HEK293 (cell line): ENCODE measurements at regions not wholly inside any gene's neighbourhood (a gene's known extent, or its start where the extent isn't known, plus 50 kb on each side); places are given as distances from the start of the nearest gene placed in this dataset.

Experiments used
- CTCF ChIA-PET: fragments of 350-600 bp; formaldehyde crosslinking; extraction: SDS; loops from one replicate; lab custom pipeline; 2021; ENCODE audit warnings: antibody characterized with exemption; lab: Yijun Ruan, JAX
- POLR2A ChIA-PET: fragments of 300-600 bp; formaldehyde crosslinking; extraction: SDS; loops from one replicate; lab custom pipeline; 2020; ENCODE audit warnings: antibody characterized with exemption, inconsistent platforms; lab: Yijun Ruan, JAX
- H3K27ac ChIP-seq: fragments of 200-500 bp; sonication (Bioruptor generic); 2 replicates; pipeline ENCODE4 v1.5.1; 2014; ENCODE audit warnings: low read depth, low read length, control low read depth, inconsistent platforms; ENCODE audit errors: extremely low read depth
- H3K36me3 ChIP-seq, 2 experiments: fragments of 200-500 bp in 1 of 2; sonication (Bioruptor generic) in 1 of 2; 1 replicate in 1 of 2; 2 replicates in 1 of 2; pipeline ENCODE4 v1.5.1; 2014 to 2017; ENCODE audit warnings: inconsistent platforms in 2 of 2, low read length in 2 of 2; ENCODE audit not compliant: control insufficient read depth in 2 of 2, insufficient read depth in 1 of 2
- H3K4me1 ChIP-seq: fragments of 200-500 bp; sonication (Bioruptor generic); 2 replicates; pipeline ENCODE4 v1.5.1; 2014; ENCODE audit warnings: mild to moderate bottlenecking, low read length, inconsistent platforms; ENCODE audit not compliant: control insufficient read depth, insufficient read depth
- H3K4me3 ChIP-seq: 2 replicates; pipeline ENCODE4 v1.5.1; 2011; ENCODE audit warnings: low read depth, mild to moderate bottlenecking, control low read depth, low read length, moderate library complexity
- H3K9me3 ChIP-seq: fragments of 200-500 bp; sonication (Bioruptor generic); 2 replicates; pipeline ENCODE4 v1.5.1; 2014; ENCODE audit warnings: low read depth, low read length, inconsistent platforms; ENCODE audit not compliant: control insufficient read depth, insufficient read depth
- GFI1B ChIP-seq: fragments of 450-650 bp; formaldehyde crosslinking; IDR thresholded peaks from 2 replicates; pipeline ENCODE4 v1.5.1; 2016; ENCODE audit warnings: missing biosample characterization, missing genetic modification characterization
- GLI2 ChIP-seq: fragments of 450-650 bp; formaldehyde crosslinking; IDR thresholded peaks from 2 replicates; pipeline ENCODE4; 2017; ENCODE audit warnings: missing biosample characterization, missing genetic modification characterization, low read depth, borderline replicate concordance
- KLF1 ChIP-seq: fragments of 450-650 bp; formaldehyde crosslinking; IDR thresholded peaks from 2 replicates; pipeline ENCODE4 v1.5.1; 2016; ENCODE audit warnings: missing biosample characterization, missing genetic modification characterization
- PBX3 ChIP-seq: sonication (generic); formaldehyde crosslinking; IDR thresholded peaks from 2 replicates; pipeline ENCODE4 v1.8.1; 2022; ENCODE audit warnings: mild to moderate bottlenecking, moderate library complexity, missing genetic modification reagents
- SP2 ChIP-seq: fragments of 450-650 bp; formaldehyde crosslinking; IDR thresholded peaks from 2 replicates; pipeline ENCODE4 v1.5.1; 2016; ENCODE audit warnings: missing biosample characterization, missing genetic modification characterization
- ZBTB20 ChIP-seq: fragments of 450-650 bp; formaldehyde crosslinking; IDR thresholded peaks from 2 replicates; pipeline ENCODE4 v1.5.1; 2016; ENCODE audit warnings: missing biosample characterization, missing genetic modification characterization
- ZBTB7A ChIP-seq: fragments of 450-650 bp; formaldehyde crosslinking; IDR thresholded peaks from 2 replicates; pipeline ENCODE4 v1.5.1; 2016; ENCODE audit warnings: low read depth, missing biosample characterization, missing genetic modification characterization
- ZNF155 ChIP-seq: fragments of 450-650 bp; formaldehyde crosslinking; IDR thresholded peaks from 2 replicates; pipeline ENCODE4 v1.5.1; 2016; ENCODE audit warnings: missing biosample characterization, missing genetic modification characterization
- ZNF223 ChIP-seq: fragments of 450-650 bp; formaldehyde crosslinking; IDR thresholded peaks from 2 replicates; pipeline ENCODE4 v1.5.1; 2016; ENCODE audit warnings: missing biosample characterization, missing genetic modification characterization
- ZNF239 ChIP-seq: fragments of 450-650 bp; formaldehyde crosslinking; IDR thresholded peaks from 2 replicates; pipeline ENCODE4 v1.5.1; 2016; ENCODE audit warnings: missing biosample characterization, missing genetic modification characterization
- ZNF248 ChIP-seq: fragments of 450-650 bp; formaldehyde crosslinking; IDR thresholded peaks from 2 replicates; pipeline ENCODE4 v1.5.1; 2017; ENCODE audit warnings: missing biosample characterization, missing genetic modification characterization
- ZNF350 ChIP-seq: fragments of 450-650 bp; formaldehyde crosslinking; IDR thresholded peaks from 2 replicates; pipeline ENCODE4 v1.5.0; 2017; ENCODE audit warnings: missing biosample characterization, mild to moderate bottlenecking, missing genetic modification characterization
- ZNF423 ChIP-seq: fragments of 450-650 bp; formaldehyde crosslinking; IDR thresholded peaks from 2 replicates; pipeline ENCODE4 v1.5.1; 2016; ENCODE audit warnings: missing biosample characterization, missing genetic modification characterization
- ZNF514 ChIP-seq: fragments of 450-650 bp; formaldehyde crosslinking; IDR thresholded peaks from 2 replicates; pipeline ENCODE4 v1.5.1; 2016; ENCODE audit warnings: missing biosample characterization, missing genetic modification characterization
- ZNF544 ChIP-seq: fragments of 450-650 bp; formaldehyde crosslinking; IDR thresholded peaks from 2 replicates; pipeline ENCODE4 v1.5.0; 2017; ENCODE audit warnings: missing biosample characterization, missing genetic modification characterization
- ZNF558 ChIP-seq: fragments of 450-650 bp; formaldehyde crosslinking; IDR thresholded peaks from 2 replicates; pipeline ENCODE4 v1.5.1; 2016; ENCODE audit warnings: missing biosample characterization, missing genetic modification characterization
- ZNF777 ChIP-seq: fragments of 450-650 bp; formaldehyde crosslinking; IDR thresholded peaks from 2 replicates; pipeline ENCODE4 v1.5.1; 2017; ENCODE audit warnings: missing biosample characterization, missing genetic modification characterization, borderline replicate concordance
- ZNF785 ChIP-seq: fragments of 450-650 bp; formaldehyde crosslinking; IDR thresholded peaks from 2 replicates; pipeline ENCODE4 v1.5.1; 2016; ENCODE audit warnings: missing biosample characterization, missing genetic modification characterization
- TF ChIP-seq, protein P1 (sequence below): fragments of 450-650 bp; formaldehyde crosslinking; conservative IDR thresholded peaks from 2 replicates; pipeline ENCODE4 v1.5.1; 2016; ENCODE audit warnings: low read depth, missing biosample characterization, missing genetic modification characterization
- TF ChIP-seq, protein P2 (sequence below): fragments of 450-650 bp; formaldehyde crosslinking; IDR thresholded peaks from 2 replicates; pipeline ENCODE4 v1.5.1; 2016; ENCODE audit warnings: missing biosample characterization, missing genetic modification characterization

GRCh38 chr3:147903026-147903425, 493.9 kb downstream of the ZIC1 start:
- Histone ChIP-seq H3K27ac (no peak overlapping the region), H3K9me3 (no peaks in the 10 kb centered on the region; the same call in 1 of the 2 replicates), H3K4me3 (no peak overlapping the region), H3K36me3 (no peaks in the 10 kb centered on the region), H3K4me1 (no peaks in the 10 kb centered on the region)
- ChIA-PET POLR2A (no interaction called here), CTCF (no interaction called here)
- TF ChIP-seq GFI1B (tag by site-specific recombination) (no peak), ZNF514 (tag by site-specific recombination) (no peak)

GRCh38 chr3:147904421-147904820, 495.3 kb downstream of the ZIC1 start:
- Histone ChIP-seq H3K27ac (no peak overlapping the region), H3K4me1 (no peaks in the 10 kb centered on the region), H3K36me3 (no peaks in the 10 kb centered on the region), H3K9me3 (no peaks in the 10 kb centered on the region; the same call in 1 of the 2 replicates), H3K4me3 (no peak overlapping the region)
- CTCF ChIA-PET: no interaction called here
- TF ChIP-seq ZNF223 (tag by site-specific recombination) (no peak), ZNF239 (tag by site-specific recombination) (no peak), ZNF785 (no peak), ZNF423 (no peak), PBX3 (CRISPR knock-in tag) (no peak)
- TF ChIP-seq, all 188 proteins: peak for 0
- POLR2A ChIA-PET: no interaction called here

- ChIA-PET POLR2A (no interaction called here), CTCF (no interaction called here)
- H3K36me3 ChIP-seq: no peaks in the 10 kb centered on the region
- no peak overlapping the region for H3K4me3 ChIP-seq
- no peak for TF ChIP-seq ZNF155 (tag by site-specific recombination)
- no peak for TF ChIP-seq GLI2 (tag by site-specific recombination)
- no peak for TF ChIP-seq ZBTB7A (tag by site-specific recombination)
- TF ChIP-seq, protein P1, sequence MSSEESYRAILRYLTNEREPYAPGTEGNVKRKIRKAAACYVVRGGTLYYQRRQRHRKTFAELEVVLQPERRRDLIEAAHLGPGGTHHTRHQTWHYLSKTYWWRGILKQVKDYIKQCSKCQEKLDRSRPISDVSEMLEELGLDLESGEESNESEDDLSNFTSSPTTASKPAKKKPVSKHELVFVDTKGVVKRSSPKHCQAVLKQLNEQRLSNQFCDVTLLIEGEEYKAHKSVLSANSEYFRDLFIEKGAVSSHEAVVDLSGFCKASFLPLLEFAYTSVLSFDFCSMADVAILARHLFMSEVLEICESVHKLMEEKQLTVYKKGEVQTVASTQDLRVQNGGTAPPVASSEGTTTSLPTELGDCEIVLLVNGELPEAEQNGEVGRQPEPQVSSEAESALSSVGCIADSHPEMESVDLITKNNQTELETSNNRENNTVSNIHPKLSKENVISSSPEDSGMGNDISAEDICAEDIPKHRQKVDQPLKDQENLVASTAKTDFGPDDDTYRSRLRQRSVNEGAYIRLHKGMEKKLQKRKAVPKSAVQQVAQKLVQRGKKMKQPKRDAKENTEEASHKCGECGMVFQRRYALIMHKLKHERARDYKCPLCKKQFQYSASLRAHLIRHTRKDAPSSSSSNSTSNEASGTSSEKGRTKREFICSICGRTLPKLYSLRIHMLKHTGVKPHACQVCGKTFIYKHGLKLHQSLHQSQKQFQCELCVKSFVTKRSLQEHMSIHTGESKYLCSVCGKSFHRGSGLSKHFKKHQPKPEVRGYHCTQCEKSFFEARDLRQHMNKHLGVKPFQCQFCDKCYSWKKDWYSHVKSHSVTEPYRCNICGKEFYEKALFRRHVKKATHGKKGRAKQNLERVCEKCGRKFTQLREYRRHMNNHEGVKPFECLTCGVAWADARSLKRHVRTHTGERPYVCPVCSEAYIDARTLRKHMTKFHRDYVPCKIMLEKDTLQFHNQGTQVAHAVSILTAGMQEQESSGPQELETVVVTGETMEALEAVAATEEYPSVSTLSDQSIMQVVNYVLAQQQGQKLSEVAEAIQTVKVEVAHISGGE: no peak
- no peak for TF ChIP-seq SP2
- TF ChIP-seq KLF1 (tag by site-specific recombination): no peak
- TF ChIP-seq ZNF544 (tag by site-specific recombination): no peak
- no peak for TF ChIP-seq ZNF558 (tag by site-specific recombination)
- TF ChIP-seq ZBTB20: no peak
- TF ChIP-seq, protein P2, sequence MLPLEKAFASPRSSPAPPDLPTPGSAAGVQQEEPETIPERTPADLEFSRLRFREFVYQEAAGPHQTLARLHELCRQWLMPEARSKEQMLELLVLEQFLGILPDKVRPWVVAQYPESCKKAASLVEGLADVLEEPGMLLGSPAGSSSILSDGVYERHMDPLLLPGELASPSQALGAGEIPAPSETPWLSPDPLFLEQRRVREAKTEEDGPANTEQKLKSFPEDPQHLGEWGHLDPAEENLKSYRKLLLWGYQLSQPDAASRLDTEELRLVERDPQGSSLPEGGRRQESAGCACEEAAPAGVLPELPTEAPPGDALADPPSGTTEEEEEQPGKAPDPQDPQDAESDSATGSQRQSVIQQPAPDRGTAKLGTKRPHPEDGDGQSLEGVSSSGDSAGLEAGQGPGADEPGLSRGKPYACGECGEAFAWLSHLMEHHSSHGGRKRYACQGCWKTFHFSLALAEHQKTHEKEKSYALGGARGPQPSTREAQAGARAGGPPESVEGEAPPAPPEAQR (tag by site-specific recombination): no peak
- no peak for TF ChIP-seq ZNF248
- TF ChIP-seq ZNF777 (tag by site-specific recombination): no peak
- TF ChIP-seq ZNF350 (tag by site-specific recombination): no peak
- no peaks in the 10 kb centered on the region for H3K4me1 ChIP-seq
- no peak overlapping the region for H3K27ac ChIP-seq
- H3K9me3 ChIP-seq: no peaks in the 10 kb centered on the region
These were observed 497.1 kb downstream of the ZIC1 start for GRCh38 chr3:147906285-147906684.
